ENCODE measurements at regions not wholly inside any gene's neighbourhood (a gene's known extent, or its start where the extent isn't known, plus 50 kb on each side); places are given as distances from the start of the nearest gene placed in this dataset.

DNA sequence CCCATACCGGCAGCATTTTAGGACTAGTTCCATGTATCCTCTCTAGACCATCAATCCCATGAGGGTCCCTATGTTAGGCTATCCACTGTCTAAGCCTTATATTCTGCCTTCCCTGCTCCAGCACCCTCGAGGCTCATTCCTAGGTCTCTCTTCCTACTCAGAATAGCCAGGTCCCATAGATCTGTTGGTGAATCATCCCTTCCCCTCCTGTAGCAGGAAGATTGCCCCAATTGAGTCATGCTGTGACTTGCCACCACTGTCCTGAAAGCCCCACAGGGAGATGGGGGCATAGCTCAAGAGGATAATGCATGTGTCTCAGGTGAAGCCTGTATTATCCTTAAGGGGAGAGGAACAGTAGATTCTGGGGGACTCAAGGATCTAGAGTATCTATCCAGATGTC, 143.1 kb upstream of the MOCS1 start:
- no peaks in the 10 kb centered on the region for H3K9me3 ChIP-seq (ENCODE audit: low read depth)
- WGBS (ENCODE audit: low lambda C conversion rate, missing lambda C conversion rate): 75% methylated on average over 2 of the region's 2 CpGs
- H4K20me1 ChIP-seq (ENCODE audit: insufficient read depth, poor library complexity, severe bottlenecking): no peaks in the 10 kb centered on the region
- peaks cover 20% of the 10 kb centered on the region for H3K4me1 ChIP-seq (ENCODE audit: insufficient read depth)
- H3K36me3 ChIP-seq (replicated peaks; ENCODE audit: insufficient read depth, low read depth): no peaks in the 10 kb centered on the region
- no peak overlapping the region for H2AFZ ChIP-seq
- no peaks in the 10 kb centered on the region for H3K9me2 ChIP-seq (replicated peaks; ENCODE audit: insufficient read depth)
- no peak for DNase-seq (ENCODE audit: low spot score)
- H3K4me3 ChIP-seq: no peak overlapping the region
- H3K79me2 ChIP-seq: no peaks in the 10 kb centered on the region
- no peak for TF ChIP-seq EZH2 (IDR thresholded peaks at IDR 0.05; ENCODE audit: borderline replicate concordance)
- TF ChIP-seq, protein P1, sequence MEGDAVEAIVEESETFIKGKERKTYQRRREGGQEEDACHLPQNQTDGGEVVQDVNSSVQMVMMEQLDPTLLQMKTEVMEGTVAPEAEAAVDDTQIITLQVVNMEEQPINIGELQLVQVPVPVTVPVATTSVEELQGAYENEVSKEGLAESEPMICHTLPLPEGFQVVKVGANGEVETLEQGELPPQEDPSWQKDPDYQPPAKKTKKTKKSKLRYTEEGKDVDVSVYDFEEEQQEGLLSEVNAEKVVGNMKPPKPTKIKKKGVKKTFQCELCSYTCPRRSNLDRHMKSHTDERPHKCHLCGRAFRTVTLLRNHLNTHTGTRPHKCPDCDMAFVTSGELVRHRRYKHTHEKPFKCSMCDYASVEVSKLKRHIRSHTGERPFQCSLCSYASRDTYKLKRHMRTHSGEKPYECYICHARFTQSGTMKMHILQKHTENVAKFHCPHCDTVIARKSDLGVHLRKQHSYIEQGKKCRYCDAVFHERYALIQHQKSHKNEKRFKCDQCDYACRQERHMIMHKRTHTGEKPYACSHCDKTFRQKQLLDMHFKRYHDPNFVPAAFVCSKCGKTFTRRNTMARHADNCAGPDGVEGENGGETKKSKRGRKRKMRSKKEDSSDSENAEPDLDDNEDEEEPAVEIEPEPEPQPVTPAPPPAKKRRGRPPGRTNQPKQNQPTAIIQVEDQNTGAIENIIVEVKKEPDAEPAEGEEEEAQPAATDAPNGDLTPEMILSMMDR (IDR thresholded peaks at IDR 0.05; ENCODE audit: poor library complexity): no peak
- no peak for TF ChIP-seq EZH2phosphoT487 (IDR thresholded peaks at IDR 0.05; ENCODE audit: low read depth, severe bottlenecking, unreplicated experiment)
- no peaks in the 10 kb centered on the region for H3K27me3 ChIP-seq
- H3K27ac ChIP-seq: no peak overlapping the region
- H3K4me2 ChIP-seq: no peak overlapping the region

DNA sequence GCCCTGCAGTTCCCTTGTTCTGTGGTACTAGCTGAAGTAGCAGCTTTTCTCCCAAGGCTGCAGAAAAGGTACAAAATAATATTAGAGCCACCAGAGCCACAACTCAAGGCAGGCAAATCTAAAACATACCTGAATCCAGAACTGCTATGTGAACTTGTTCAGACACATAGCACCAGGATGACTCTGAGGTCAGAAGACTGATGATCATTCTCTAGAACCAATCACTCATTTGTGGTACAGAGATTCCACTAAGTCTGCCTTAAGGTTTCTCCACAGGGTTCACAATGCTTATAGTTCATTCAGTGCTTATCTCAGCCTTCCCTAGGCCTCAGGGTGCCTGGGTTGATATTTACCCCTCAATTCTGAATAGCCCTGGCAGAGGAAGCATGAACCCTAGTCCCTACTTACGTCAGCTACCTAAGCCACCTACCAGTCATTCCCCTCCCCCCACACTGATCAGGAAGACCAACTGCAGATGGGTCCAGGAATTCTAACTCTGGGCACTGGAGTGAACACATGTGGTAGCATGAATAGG, 140.9 kb upstream of the MOCS1 start:
- H2AFZ ChIP-seq: no peak overlapping the region

DNA sequence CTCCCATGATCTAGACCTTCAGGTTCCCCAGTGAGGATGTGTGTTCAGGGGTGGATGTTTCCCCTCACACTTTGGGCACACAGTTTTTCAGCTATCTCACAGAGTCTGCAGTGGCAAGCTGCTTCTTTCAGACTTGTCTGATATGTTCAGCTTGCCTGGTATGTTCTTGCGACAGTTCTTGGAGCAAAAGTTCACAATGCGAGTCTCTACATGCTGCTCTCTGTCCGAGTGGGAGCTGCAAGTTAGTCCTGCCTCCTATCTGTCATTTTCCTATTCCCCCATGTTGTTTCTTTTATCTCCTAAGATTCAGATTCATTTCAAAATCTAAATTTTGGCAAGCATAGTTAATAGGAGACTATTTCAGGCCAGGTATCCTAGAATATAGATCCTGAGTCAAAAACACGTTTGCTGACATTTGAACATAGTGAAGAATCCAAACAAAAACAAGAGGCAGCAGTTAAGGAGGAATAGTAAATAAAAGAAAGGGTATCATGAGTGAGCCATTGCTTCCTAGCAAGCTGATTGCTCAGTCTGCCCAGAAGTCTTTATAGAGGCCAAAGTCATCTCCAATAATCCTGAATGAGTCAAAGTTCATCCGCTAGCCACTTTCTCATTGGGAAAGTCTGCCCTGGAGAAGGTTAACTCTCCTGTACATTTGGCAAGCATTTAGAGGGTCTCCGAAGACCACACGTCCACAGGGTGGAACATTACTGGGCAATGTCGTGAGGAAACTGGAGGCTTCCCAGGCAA, 140.2 kb upstream of the MOCS1 start:
- TF ChIP-seq EZH2phosphoT487 (IDR thresholded peaks at IDR 0.05; ENCODE audit: low read depth, severe bottlenecking, unreplicated experiment): no peak
- no peak for TF ChIP-seq EZH2 (IDR thresholded peaks at IDR 0.05; ENCODE audit: borderline replicate concordance)
- TF ChIP-seq, protein P1 (IDR thresholded peaks at IDR 0.05; ENCODE audit: poor library complexity): no peak
- Histone ChIP-seq H3K79me2 (no peaks in the 10 kb centered on the region), H3K4me1 (ENCODE audit: insufficient read depth) (peaks cover 20% of the 10 kb centered on the region), H3K27me3 (no peaks in the 10 kb centered on the region), H3K9me2 (replicated peaks; ENCODE audit: insufficient read depth) (no peaks in the 10 kb centered on the region), H3K9me3 (ENCODE audit: low read depth) (no peaks in the 10 kb centered on the region), H2AFZ (no peak overlapping the region), H3K36me3 (replicated peaks; ENCODE audit: insufficient read depth, low read depth) (no peaks in the 10 kb centered on the region), H3K4me2 (no peak overlapping the region), H3K27ac (no peak overlapping the region), H3K4me3 (no peak overlapping the region), H4K20me1 (ENCODE audit: insufficient read depth, poor library complexity, severe bottlenecking) (no peaks in the 10 kb centered on the region)
- peak; percentile 13 for DNase-seq (ENCODE audit: low spot score)
- 72% methylated on average over 8 of the region's 8 CpGs for WGBS (ENCODE audit: low lambda C conversion rate, missing lambda C conversion rate)

More for the DNA sequence above, 140.9 kb upstream of the MOCS1 start:
- Histone ChIP-seq H3K27ac (no peak overlapping the region), H3K4me1 (ENCODE audit: insufficient read depth) (peaks cover 20% of the 10 kb centered on the region), H4K20me1 (ENCODE audit: insufficient read depth, poor library complexity, severe bottlenecking) (no peaks in the 10 kb centered on the region), H3K36me3 (replicated peaks; ENCODE audit: insufficient read depth, low read depth) (no peaks in the 10 kb centered on the region), H3K4me2 (no peak overlapping the region), H3K9me3 (ENCODE audit: low read depth) (no peaks in the 10 kb centered on the region), H3K4me3 (no peak overlapping the region), H3K27me3 (no peaks in the 10 kb centered on the region), H3K9me2 (replicated peaks; ENCODE audit: insufficient read depth) (no peaks in the 10 kb centered on the region), H3K79me2 (no peaks in the 10 kb centered on the region)
- 88% methylated on average over 1 of the region's 1 CpG for WGBS (ENCODE audit: low lambda C conversion rate, missing lambda C conversion rate)
- no peak for TF ChIP-seq EZH2 (IDR thresholded peaks at IDR 0.05; ENCODE audit: borderline replicate concordance)
- TF ChIP-seq, protein P1 (IDR thresholded peaks at IDR 0.05; ENCODE audit: poor library complexity): no peak
- TF ChIP-seq EZH2phosphoT487 (IDR thresholded peaks at IDR 0.05; ENCODE audit: low read depth, severe bottlenecking, unreplicated experiment): no peak
- no peak for DNase-seq (ENCODE audit: low spot score)
